ENCODE measurements at regions not wholly inside any gene's neighbourhood (a gene's known extent, or its start where the extent isn't known, plus 50 kb on each side); places are given as distances from the start of the nearest gene placed in this dataset.

- TF ChIP-seq SNRNP70 (IDR thresholded peaks at IDR 0.05; ENCODE audit: low read depth, low read length) (no peak), BRF2 (CRISPR knock-in tag; IDR thresholded peaks at IDR 0.05) (no peak), ZC3H4 (CRISPR knock-in tag; IDR thresholded peaks at IDR 0.05; ENCODE audit: borderline replicate concordance) (no peak), BCL6 (CRISPR knock-in tag; IDR thresholded peaks at IDR 0.05) (peak; percentile 81), CHD2 (IDR thresholded peaks at IDR 0.05; ENCODE audit: low read depth, low read length) (no peak), ZNF546 (CRISPR knock-in tag; conservative IDR thresholded peaks at IDR 0.05) (no peak), NCOR1 (IDR thresholded peaks at IDR 0.05; ENCODE audit: borderline replicate concordance, low read length) (no peak), FOXA3 (CRISPR knock-in tag; IDR thresholded peaks at IDR 0.05) (peak; percentile 66), FLYWCH1 (CRISPR knock-in tag; IDR thresholded peaks at IDR 0.05) (no peak), ATF6 (CRISPR knock-in tag; conservative IDR thresholded peaks at IDR 0.05) (no peak), NR2F2 (IDR thresholded peaks at IDR 0.05; ENCODE audit: borderline replicate concordance, low read depth) (no peak), CSRNP2 (CRISPR knock-in tag; conservative IDR thresholded peaks at IDR 0.05; ENCODE audit: low read depth) (no peak), ZNF142 (CRISPR knock-in tag; IDR thresholded peaks at IDR 0.05) (no peak), ZNF3 (CRISPR knock-in tag; IDR thresholded peaks at IDR 0.05) (no peak), SIX1 (CRISPR knock-in tag; IDR thresholded peaks at IDR 0.05; ENCODE audit: borderline replicate concordance) (0 out of 2 replicates have a peak, but pooled peaks have one; percentile 15), SOX6 (IDR thresholded peaks at IDR 0.05) (no peak), SOX6 (CRISPR knock-in tag; IDR thresholded peaks at IDR 0.05) (no peak; the same call in 1 of the 2 replicates), KDM5B (CRISPR knock-in tag; IDR thresholded peaks at IDR 0.05; ENCODE audit: borderline replicate concordance) (no peak), ETV5 (CRISPR knock-in tag; IDR thresholded peaks at IDR 0.05; ENCODE audit: borderline replicate concordance) (peak; percentile 25; the same call in 1 of the 2 replicates), TERF1 (CRISPR knock-in tag; IDR thresholded peaks at IDR 0.05) (no peak), KDM4B (CRISPR knock-in tag; IDR thresholded peaks at IDR 0.05) (no peak)
Measured at GRCh38 chr6:163694988-163695398, 280.5 kb downstream of the QKI start (continued).

Data from HepG2 (cell line).